Coronary artery (tissue), 2 donors: ENCODE measurements at regions not wholly inside any gene's neighbourhood (a gene's known extent, or its start where the extent isn't known, plus 50 kb on each side); places are given as distances from the start of the nearest gene placed in this dataset.

ENCODE experiments used
- DNase-seq: peaks from one replicate; pipeline ENCODE4 v3.0.0-alpha.2; 2017; ENCODE audit warnings: low spot score
- H3K27ac ChIP-seq, 2 donors: fragments of 200-600 bp; sonication (generic); one replicate each; pipeline ENCODE4 v1.5.1; 2016 to 2019
- H3K4me3 ChIP-seq: fragments of 200-600 bp; sonication (generic); 2 replicates; pipeline ENCODE4 v1.5.1; 2016; ENCODE audit warnings: mild to moderate bottlenecking, moderate library complexity
- CTCF ChIP-seq: fragments of 200-600 bp; sonication (generic); IDR thresholded peaks from one replicate; pipeline ENCODE4 v1.5.1; 2019; ENCODE audit warnings: antibody characterized with exemption

GRCh38 chr16:35910409-35910808 lies 2451.0 kb downstream of the TP53TG3F start:
- Histone ChIP-seq H3K4me3 (no peak overlapping the region), H3K27ac (no peak overlapping the region)
- no peak for TF ChIP-seq CTCF
- DNase-seq = no peak

- DNase-seq = no peak
- TF ChIP-seq CTCF = no peak
- H3K27ac ChIP-seq = no peak overlapping the region
- H3K4me3 ChIP-seq = no peak overlapping the region
Measured at GRCh38 chr16:35911899-35912298, 2452.5 kb downstream of the TP53TG3F start.

DNA sequence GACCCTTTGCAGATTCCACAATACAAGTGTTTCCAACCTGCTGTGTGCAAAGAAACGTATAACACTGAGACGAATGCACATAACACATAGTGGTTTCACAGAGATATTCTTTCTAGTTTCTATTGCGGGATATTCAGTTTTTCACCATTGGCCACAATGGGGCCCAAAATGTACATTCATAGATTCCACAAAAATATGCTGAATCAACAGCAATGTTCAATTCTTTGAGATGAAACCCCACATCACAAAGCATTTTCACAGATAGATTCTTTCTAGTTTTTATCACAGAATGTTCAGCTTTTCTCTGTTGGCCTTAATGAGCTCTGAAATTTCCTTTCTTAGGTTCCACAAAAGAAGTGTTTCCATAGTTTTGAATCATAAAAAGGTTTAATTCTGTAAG lies 2472.3 kb downstream of the TP53TG3F start:
- DNase-seq = no peak
- TF ChIP-seq CTCF = no peak
- no peak overlapping the region for H3K27ac ChIP-seq
- H3K4me3 ChIP-seq = no peak overlapping the region
